ENCODE measurements at regions not wholly inside any gene's neighbourhood (a gene's known extent, or its start where the extent isn't known, plus 50 kb on each side); places are given as distances from the start of the nearest gene placed in this dataset.

- TF ChIP-seq EZH2phosphoT487 (IDR thresholded peaks at IDR 0.05; ENCODE audit: borderline replicate concordance, low read depth) (no peak), GABPA (IDR thresholded peaks at IDR 0.05; ENCODE audit: low read depth) (no peak), USF1 (IDR thresholded peaks at IDR 0.05; ENCODE audit: borderline replicate concordance, low read depth) (no peak), GATA2 (CRISPR knock-in tag; IDR thresholded peaks at IDR 0.05) (no peak), REST (IDR thresholded peaks at IDR 0.05; ENCODE audit: low read depth, low read length) (no peak)
These were observed 407.3 kb upstream of the SGCG start (continued) for GRCh38 chr13:22773465-22773864.

GRCh38 chr13:22776394-22777186 is 404.2 kb upstream of the SGCG start:
- Histone ChIP-seq H3K4me3 (ENCODE audit: low read depth in 2 of 2, low read length in 1 of 2) (no peak overlapping the region), H3K9me2 (no peaks in the 10 kb centered on the region), H3K4me1 (ENCODE audit: control insufficient read depth in 1 of 2, insufficient read depth in 2 of 2, low read depth in 1 of 2, low read length in 1 of 2) (no peaks in the 10 kb centered on the region), H3K9me3 (no peaks in the 10 kb centered on the region), H2AFZ (ENCODE audit: low read depth) (no peak overlapping the region), H3K27ac (ENCODE audit: low read depth in 2 of 2, low read length in 1 of 2) (no peak overlapping the region), H4K20me1 (ENCODE audit: insufficient read depth) (no peaks in the 10 kb centered on the region), H3K27me3 (ENCODE audit: insufficient read depth) (peaks cover 6% of the 10 kb centered on the region; the same call in 1 of the 2 replicates), H3F3A (replicated peaks; ENCODE audit: insufficient read depth) (no peaks in the 10 kb centered on the region), H3K4me2 (no peak overlapping the region), H3K9ac (no peak overlapping the region), H3K79me2 (ENCODE audit: insufficient read depth) (no peaks in the 10 kb centered on the region), H3K36me3 (replicated peaks in 1 of 2; ENCODE audit: control insufficient read depth in 1 of 2, insufficient read depth in 2 of 2, low read length in 1 of 2) (no peaks in the 10 kb centered on the region)
- CTCF ChIA-PET, result no interaction called here
- TF ChIP-seq MXI1 (IDR thresholded peaks at IDR 0.05; ENCODE audit: low read depth, low read length) (no peak), EZH2phosphoT487 (IDR thresholded peaks at IDR 0.05; ENCODE audit: borderline replicate concordance, low read depth) (no peak), USF1 (IDR thresholded peaks at IDR 0.05; ENCODE audit: borderline replicate concordance, low read depth) (no peak), GATA2 (CRISPR knock-in tag; IDR thresholded peaks at IDR 0.05) (no peak), SMC3 (IDR thresholded peaks at IDR 0.05; ENCODE audit: low read depth, low read length) (no peak), USF2 (IDR thresholded peaks at IDR 0.05; ENCODE audit: borderline replicate concordance, low read depth, low read length) (no peak), NFIC (IDR thresholded peaks at IDR 0.05; ENCODE audit: borderline replicate concordance) (no peak), RAD21 (IDR thresholded peaks at IDR 0.05; ENCODE audit: low read length) (no peak), SIN3A (IDR thresholded peaks at IDR 0.05; ENCODE audit: borderline replicate concordance, low read depth, low read length) (no peak)
- no peak for DNase-seq
- 31% methylated on average over 15 of the region's 15 CpGs for WGBS (ENCODE audit: low lambda C conversion rate)
- POLR2A ChIA-PET, result no interaction called here

All from SK-N-SH (cell line).